ENCODE measurements at regions not wholly inside any gene's neighbourhood (a gene's known extent, or its start where the extent isn't known, plus 50 kb on each side); places are given as distances from the start of the nearest gene placed in this dataset.

GRCh38 chr2:160828076-160828475, 332.2 kb upstream of the TANK start:
- TF ChIP-seq CTCF (conservative IDR thresholded peaks at IDR 0.05; ENCODE audit: low read length) (no peak), EZH2phosphoT487 (IDR thresholded peaks at IDR 0.05; ENCODE audit: borderline replicate concordance) (no peak)

Measured in Loucy (cell line).